Activated naive CD4-positive, alpha-beta T cell treated with Interleukin-2 at 50 U/mL for 16 hours (primary cell): ENCODE measurements at regions not wholly inside any gene's neighbourhood (a gene's known extent, or its start where the extent isn't known, plus 50 kb on each side); places are given as distances from the start of the nearest gene placed in this dataset.

ENCODE experiments used
- DNase-seq: peaks from one replicate; pipeline ENCODE4 v3.0.0-alpha.2; 2020

- no peak for DNase-seq
Observed at GRCh38 chr14:61226015-61226654, 55.0 kb downstream of the TMEM30B start.

DNA sequence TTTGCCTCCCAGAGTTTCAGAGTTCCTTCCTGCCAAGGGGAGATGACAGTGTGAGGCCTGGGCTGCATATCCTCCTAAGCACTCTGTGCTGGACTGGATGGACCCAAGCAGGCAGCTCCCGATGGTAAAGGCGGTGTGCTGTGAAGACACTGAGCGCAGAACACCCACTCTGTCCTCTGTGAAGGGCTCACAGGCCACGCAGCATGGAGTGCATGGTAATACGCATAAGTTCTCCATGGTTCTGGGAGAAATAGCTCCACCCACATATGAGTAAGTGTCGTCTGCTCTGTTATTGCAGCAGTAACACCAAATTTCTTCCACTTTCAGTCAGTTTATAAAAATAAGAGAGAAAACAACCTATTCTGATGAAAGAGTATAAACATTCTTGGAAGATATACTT, 55.8 kb downstream of the TMEM30B start:
- no peak for DNase-seq

DNA sequence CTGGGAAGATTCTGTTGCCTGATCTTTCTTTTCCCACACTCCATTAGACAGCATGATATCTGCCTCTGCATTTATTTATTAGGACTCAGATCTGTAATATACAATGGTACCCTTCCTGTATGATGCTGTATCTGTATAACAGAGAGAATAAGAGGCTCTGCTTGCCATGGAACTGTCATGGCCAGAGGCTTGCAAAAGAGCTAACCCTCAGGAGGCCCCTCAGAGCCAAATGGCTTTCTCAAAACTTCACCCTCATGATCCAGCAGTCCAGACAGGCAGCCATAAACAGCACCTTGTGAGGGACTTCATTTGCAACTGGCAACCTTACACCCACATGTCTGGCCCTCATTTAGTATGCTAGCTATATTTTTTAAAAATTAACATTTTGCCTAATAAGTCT, 57.6 kb downstream of the TMEM30B start:
- DNase-seq = no peak

DNA sequence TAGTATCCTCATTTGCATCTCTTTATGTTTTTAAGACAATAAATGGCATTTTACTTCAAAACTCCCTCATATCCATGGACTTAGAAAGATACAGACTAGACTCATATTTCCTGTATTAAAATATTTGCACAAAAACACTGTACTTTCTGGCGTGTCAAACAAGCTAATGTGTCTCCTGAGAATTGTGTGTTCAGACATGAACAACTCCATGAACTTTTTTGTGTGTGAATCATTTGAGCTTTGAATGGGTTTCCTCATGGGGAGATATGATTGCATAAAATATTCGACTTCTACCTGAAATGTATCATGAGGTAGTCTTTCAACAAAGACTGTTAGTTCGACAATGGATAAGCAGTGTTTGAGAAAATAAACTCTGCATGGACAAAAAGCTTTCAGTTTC, 58.8 kb downstream of the TMEM30B start:
- DNase-seq = no peak

DNA sequence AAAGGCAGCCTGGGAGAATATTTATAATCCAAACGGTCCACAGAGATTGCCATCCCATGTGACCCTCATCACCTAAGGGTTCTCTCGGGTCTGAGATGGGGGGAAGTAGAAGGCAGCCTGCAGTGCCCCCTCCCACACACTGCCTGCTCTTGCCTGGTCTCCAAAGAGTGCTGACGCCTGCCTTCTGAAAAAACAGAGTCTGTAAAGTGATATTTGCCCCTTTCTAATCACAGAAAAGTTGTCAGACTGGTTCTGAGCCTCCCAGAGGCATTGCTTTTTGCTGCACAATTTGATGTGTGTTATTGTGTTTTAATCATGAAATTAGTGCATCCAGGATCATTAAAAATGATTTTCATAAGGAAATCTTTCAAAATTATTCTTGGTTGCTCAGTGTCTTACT, 59.2 kb downstream of the TMEM30B start:
- DNase-seq = no peak

DNA sequence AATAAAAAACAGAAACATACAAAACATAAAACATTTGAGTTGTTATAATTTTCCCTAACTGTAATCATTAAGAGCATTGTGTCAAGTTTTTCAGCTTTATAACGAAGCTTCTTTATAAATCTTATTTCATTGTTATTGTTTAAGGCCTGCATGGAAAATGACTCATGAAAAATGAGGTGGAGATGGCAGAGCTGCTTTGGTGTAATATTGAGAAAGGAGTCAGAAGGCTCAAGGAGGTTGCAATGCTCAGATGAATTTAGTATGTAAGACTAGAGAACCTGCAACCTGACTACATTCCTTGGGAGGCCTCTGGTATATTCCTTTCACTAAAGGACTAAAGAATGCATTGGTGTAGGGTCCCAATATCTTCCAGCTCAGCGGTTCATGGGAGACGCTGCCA, 61.5 kb downstream of the TMEM30B start:
- DNase-seq = no peak

GRCh38 chr14:61219256-61219655, 61.9 kb downstream of the TMEM30B start:
- DNase-seq = no peak

GRCh38 chr14:61218767-61219166, 62.4 kb downstream of the TMEM30B start:
- DNase-seq = no peak

DNA sequence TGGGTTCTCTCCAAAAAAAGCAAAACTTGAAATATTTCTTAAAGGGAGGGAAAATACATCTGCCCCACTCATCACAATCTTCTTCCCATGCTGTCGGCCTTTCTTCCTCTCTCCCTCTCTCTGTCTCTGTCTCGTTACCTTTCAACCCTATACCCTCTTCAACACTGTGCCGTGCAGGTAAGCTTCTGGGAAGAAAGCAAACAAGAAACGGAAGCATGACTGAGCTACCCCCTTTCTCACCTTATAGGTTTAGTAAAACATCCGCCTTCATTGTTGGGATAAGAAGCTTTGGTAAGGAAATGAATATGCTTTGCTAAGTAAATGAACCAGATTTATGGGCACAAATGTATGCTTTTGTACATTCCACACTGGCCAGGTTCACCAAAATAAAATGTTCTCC, 63.0 kb downstream of the TMEM30B start:
- DNase-seq = no peak

GRCh38 chr14:61217516-61217915, 63.6 kb downstream of the TMEM30B start:
- DNase-seq = no peak

GRCh38 chr14:61215222-61216020, 65.7 kb downstream of the TMEM30B start:
- no peak for DNase-seq

DNA sequence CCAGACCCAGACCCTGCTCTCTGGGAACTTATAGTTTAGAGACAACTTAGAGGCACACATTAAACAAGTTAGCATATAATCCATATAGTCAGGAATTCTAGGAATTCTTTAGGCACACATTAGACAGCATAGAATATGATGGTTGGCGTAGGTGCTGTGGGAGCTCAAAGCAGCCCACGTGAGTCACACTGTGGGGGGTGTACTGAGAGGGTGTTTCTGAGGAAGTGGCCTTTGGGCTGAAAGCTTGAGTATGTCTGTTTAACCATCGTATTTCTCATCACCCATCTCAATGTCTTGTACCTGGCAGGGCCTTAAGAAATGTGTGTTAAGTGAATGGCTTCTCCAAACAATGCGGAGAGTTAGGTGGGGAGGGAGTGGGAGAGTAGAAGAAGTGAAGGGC, 67.2 kb downstream of the TMEM30B start:
- no peak for DNase-seq

DNA sequence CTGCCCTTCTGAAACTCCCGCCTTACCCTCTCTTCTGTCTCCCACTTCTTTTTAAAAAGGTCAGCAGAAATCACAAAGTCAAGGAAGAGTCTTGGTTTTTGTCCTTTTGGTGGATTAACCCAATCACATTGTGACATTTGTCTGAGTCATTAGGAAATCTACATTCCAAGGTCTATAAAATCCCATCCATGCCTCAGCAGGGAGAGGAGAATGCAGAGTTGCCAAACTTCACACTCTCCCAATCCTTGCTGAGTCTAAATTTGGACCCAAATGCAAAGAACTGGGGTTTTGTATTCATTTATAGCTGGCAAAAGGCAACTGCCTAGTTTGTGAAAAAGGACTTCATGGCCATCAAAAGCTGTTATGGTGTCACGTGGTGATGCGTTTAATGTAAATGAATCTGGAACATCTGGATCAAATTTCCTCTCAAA, 67.9 kb downstream of the TMEM30B start:
- no peak for DNase-seq

GRCh38 chr14:61212546-61212945, 68.6 kb downstream of the TMEM30B start:
- no peak for DNase-seq

DNA sequence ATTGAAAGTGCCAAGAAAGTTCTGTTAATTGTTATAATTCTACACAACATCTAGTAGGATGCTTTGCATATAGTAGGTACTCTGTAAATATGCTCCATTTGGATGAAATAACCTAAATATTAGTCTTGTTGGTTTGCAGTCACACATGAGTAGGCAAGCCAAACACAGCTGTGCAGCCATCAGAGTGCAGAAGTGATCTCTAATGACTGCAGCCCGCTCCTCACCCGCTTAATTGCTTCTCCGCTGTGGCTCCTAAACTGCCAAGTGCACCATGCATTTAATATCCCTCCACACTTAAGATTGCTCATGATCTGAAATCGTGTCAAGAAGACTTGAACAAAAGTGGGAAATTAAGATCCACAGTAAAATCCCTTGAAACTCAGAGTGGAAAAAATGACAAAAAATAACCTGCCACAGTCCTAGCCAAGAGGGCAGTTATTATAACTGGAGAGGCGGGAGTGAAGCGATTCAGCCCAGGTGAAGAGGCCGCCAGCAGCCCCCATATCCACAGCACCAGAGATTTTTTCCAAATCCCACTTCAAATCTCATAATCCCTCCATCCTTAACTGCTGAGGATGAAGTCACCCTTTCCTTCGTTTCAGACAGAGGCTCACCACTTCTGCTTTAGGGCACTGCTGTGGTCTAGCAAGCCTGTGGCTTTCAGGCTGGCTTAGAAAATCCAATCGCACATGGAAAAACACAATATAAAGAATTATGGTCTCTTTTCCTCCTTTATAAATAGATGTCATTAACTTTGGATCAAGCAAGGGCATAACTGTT, 69.5 kb downstream of the TMEM30B start:
- DNase-seq = no peak

- no peak for DNase-seq
Observed at GRCh38 chr14:61203081-61203753, 77.9 kb downstream of the TMEM30B start.

DNA sequence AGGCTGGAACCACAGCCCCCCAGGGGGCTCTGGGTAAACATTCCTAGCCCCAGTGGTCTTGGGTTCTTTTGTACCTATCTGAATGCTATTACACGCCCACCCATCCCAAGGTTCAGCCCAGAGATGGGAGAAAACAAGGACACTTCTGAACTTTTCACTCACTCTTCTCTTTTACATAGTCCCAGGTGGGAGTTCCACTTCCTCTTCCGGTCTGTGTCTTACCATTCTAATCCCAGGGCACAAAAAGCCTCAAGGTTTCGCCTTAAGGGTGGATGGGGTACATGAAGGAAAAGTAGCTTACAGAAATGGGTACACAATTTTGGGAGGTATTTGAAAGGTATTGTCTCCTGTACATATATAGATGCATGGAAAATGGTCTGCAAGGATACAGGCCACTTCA, 79.0 kb downstream of the TMEM30B start:
- DNase-seq = no peak

GRCh38 chr14:61201171-61201570, 80.0 kb downstream of the TMEM30B start:
- no peak for DNase-seq

GRCh38 chr14:61197416-61197815, 83.7 kb downstream of the TMEM30B start:
- no peak for DNase-seq

DNA sequence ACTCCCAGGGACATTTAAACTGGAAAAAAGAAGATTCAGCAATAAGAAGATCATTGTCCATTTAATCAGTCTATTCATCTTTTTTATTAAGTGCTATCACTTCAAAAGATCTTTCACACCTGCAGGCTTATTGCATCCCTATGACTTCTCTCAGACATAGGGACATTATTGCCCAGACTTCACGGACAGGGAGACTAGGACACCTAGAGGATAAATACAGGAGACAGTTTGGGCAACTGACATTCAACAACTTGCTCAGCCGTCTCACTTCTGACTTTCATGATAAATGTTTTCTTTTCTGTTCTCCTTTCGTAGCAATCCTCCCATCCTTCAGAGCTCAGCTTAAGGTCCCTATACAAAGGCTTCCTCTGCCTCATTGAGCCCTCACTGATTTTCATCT, 84.3 kb downstream of the TMEM30B start:
- DNase-seq = no peak

GRCh38 chr14:61196034-61196433, 85.1 kb downstream of the TMEM30B start:
- no peak for DNase-seq

DNA sequence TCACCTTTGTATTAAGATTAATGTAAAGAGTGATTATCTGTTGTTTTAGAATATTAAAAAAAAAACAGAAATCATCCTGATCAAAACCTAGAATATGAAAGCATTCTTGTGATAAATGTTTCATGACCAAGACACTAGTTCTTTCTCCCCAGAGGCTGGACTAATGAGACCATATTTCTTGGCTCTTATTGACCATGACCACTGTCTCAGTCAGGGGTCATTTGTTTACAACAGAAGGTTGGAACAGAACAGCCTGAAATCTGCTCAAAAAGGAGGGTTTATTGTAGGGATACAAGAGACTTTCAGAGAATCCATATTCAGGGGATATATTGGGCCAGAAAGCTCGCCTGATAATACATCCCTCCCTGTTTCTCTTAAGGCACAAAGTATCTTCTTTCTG, 87.7 kb downstream of the TMEM30B start:
- DNase-seq = no peak

GRCh38 chr14:61192989-61193388, 88.1 kb downstream of the TMEM30B start:
- DNase-seq = no peak
